Stimulated activated CD4-positive, alpha-beta T cell treated with anti-CD3 and anti-CD28 coated beads, Interleukin-15, amount 100 ng/mL, for 48 hours (primary cell): ENCODE measurements at regions not wholly inside any gene's neighbourhood (a gene's known extent, or its start where the extent isn't known, plus 50 kb on each side); places are given as distances from the start of the nearest gene placed in this dataset.
"Not testable (repeated sequence)": the region's sequence is repeated elsewhere in the genome, so short reads cannot be mapped to it uniquely, and the experiment has no call there.

Experiments
- DNase-seq, 2 donors: peaks; one replicate each; pipeline ENCODE4 v3.0.0-alpha.2; 2020; ENCODE audit warnings: low read depth in 2 of 2

DNA sequence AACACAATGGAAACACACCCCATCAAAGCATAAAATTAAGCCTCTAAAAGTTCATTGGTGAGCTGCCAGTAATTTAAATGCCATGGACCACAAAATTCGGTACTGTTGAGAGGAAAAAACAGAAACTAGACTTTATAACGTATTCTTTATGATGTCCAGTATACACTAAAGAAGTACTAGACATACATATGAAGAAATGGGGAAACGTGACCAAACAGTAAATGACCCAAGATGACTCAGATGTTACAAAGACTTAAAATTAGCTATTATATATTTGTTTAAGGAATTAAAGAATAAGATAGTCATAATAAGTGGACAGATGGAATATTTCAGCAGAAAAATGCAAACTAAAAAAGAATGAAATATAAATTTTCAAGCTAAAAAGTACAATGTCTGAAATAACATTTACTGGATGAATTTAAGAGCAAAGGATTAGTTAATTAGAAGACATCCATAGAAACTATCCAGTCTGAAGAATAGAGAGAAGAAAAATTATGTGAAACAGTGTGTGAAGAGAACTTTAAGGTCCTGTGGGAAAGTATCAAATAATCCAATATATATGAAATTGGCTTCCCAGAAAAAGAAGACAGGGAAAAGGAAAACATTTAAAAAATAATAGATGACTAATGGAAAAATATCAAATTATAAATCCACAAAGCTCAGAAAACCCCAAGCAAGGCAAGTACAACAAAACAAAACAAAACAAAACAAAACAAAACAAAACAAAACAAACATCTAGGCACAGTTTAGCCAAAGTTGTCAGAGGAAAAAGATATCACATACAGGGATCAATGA, 69.4 kb downstream of the SAMD9 start:
- no peak for DNase-seq

DNA sequence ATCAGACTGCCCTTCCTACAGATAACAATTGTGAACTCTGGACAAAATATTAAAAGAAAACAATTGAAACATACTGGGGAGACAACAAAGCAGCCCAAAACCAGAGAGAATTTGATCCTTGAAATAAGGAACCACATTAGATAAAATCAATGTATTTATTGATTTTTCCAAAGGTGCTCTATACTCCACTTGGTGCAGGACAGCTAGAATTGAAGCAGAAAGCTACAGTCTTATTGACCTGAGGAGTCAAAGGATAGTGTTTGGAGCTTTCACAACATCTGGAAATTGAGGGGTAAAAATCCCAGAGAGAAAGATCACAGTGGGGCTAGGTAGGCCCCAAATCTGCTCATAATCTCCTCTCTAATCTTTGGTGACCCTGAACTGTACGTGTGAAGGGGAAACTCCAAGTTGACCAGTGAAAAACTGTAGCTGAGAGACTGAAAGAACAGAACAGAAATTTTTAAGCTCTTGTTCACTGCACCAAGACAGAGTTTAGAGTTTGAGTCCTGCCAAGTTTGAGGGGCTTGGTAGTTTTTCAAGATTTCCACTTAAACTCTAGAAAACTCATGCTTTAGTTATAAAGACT, 70.2 kb downstream of the SAMD9 start:
- DNase-seq: no peak

DNA sequence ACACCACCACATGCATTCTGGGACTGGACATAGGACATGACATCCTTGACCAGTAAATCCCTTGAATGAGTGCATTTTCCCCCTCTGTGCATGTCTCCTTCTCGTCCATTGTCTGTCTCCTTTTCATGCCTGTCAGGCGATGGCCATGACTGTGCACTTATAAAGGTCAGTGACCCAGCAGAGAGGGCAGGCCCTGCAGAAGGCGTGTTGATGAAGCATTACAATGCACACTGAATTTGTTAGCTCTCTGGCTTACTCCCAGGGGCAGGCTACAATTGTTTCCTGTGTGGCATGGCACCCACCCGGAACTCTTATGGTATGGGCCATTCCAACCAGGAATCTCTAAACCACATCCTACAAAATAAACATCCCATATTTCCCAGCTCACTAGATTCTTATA, 71.1 kb downstream of the SAMD9 start:
- DNase-seq: no peak

DNA sequence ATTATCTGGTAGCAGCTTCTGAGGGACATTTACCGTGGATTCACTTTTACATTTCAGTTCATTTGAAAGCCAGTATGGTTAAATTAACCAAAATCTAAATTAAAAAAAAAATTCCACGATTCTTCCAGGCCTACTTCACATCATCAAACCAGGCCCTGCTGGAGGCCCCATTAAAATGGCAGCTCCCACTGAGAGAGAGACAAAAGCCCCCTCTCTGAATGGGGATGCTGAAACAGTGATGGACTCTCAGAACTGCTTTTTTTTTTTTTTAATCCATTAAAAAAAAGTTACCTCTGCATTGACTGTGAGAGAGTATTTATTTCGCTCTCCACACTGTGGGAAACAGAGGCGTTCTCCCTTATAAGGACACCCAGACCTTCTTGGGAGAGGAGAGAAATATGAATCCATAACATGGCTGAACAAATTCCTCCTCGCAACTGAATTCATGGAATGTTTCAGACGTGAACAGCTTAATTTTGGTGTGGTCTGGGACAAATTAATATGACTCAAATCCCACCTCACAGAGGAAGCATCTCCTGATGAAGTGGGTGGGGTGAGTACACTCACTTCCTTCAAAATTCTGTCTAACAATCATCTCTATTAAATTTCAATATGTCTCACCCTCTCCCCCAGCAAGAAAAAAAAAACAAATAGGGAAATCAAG, 73.5 kb downstream of the SAMD9 start:
- no peak for DNase-seq

DNA sequence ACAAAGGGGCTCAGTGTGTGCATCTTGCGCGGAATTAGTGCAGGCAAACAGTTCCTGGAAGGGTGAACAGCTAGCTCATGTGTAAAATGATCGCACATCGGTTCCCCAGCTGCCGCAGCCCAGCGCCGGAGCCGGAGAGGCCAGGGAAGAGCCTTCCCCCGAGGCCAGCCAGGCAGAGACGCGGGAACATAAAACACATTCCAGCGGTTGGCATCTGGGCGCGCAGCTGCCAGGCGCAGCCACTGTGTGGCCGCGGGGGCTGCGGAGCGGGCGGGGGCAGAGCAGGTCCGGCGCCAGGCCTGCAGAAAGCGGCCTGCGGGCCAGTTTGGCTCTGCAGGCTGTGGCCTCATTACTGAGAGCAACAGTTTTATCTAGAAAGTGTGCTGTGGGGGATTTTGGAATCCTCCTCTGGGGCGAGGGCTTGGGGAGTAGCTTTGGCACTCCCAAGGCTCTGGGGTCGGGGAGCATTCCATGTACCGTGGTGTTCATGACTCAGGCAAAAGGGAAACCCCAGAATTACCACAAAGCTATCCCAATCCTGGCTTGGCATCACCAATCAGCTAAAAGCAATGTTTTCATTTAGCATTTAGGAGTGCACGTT, 74.3 kb downstream of the SAMD9 start:
- no peak for DNase-seq

DNA sequence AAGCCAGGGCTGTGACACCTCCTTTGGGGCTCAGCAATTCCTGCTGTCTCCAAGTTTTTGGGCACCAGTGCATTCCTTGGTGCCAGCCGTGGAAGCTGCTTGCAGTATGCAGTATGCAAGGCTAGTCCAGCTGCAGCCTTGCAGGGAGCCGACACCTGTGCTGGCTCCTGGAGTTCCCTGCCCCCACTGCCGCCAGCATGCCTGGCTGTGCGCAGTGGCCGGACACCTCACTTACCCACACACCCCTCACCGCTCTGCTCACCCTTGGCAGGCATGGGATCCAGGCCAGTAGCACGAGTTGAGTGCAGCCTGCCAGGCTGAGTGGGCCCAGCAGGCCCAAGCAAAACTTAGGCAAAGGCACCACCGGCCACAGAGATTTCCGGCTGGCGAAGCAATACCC, 77.4 kb downstream of the SAMD9 start:
- DNase-seq: no peak

DNA sequence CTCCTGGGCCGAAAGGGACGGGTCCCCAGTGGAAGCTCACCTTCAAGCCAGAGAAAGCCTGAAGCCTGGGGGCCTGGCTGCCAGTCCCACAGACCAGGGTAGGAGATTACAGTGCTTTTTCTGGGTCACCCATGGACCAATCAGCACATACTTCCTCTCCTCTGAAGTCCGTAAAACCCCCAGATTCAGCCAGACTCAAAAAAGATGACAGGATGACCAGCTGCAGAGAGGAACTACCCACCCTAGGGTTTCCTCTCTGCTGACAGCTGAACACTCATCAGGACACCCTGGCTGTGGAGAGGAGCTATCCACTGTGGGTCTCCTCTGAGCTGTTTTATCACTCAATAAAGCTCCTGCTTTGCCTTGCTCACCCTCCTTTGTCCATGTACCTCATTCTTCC, 78.0 kb downstream of the SAMD9 start:
- no peak for DNase-seq

DNA sequence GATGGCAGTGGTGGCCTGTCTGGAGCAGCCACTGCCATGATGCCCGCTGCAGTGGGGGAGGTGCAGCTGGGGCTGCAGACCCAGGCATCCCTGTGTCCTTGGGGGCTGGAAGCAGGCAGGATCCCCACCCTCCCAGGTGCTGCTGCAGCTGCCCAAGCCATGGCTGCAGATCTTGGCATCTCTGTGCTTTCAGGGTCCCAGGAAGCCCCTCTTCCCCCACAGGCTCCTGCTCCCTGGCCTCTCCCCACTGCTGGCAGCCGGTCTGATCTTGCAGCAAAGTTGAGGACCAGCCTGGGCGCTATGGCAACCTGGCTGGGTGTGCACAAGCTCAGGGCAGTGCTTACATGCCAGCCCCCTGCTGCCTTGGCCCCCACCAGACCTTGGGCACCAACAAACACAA, 78.5 kb downstream of the SAMD9 start:
- no peak for DNase-seq

DNA sequence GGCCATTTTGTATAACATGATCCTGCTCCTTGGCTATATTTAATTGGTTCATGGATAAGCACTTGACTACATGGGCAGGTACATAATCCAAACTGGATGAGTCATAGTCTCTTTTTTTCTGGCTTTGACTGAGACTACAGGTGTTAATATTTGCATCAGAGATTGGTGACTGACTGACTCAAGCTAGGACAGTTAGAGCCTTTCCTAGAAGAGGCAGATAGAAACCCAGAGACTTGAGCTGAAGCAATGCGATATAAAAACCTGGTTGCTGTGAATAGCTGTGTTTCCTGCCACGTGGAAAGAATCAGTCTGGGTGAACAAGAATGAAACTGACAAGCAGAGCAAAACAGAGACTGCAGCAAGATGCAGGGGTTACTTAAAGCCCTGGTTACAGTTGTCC, 81.0 kb downstream of the SAMD9 start:
- peak; percentile 26 to 33 for DNase-seq

DNA sequence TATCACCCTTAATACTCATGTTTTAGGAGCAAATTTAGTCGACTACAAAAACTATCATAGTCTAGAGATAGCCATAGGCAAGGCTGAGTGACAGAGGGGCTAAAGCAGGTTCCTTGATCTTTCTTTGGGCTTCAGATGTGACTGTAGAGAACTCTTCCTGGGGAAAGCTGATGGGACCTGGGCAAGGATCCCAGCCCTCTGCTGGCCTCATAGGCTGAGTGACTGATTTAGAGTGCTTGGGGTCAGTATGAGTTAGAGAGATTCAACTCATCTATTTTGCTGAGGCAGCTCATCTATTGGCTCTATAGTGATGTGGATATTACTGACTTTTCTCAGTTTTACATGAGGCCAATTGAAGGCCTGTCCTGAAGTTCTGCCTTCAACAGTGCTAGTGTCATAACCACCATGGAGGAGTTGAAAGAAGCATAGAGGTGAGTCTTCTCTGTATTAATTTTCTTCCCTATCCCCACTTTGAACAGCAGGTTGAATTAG, 81.6 kb downstream of the SAMD9 start:
- no peak for DNase-seq

DNA sequence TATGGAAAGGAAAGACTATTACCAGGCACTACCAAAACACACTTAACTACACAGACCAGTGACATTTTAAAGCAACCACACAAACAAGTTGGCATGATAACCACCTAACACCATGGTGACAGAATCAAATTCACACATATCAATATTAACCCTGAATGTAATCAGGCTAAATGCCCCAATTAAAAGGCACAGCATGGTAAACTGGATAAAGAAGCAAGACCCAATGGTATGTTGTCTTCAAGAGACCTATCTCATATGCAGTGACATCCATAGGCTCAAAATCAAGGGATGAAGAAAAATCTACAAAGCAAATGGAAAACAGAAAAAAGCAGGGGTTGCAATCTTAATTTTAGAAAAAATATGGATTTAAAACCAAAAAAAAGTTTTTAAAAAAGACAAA, 86.0 kb downstream of the SAMD9 start:
- no peak for DNase-seq

DNA sequence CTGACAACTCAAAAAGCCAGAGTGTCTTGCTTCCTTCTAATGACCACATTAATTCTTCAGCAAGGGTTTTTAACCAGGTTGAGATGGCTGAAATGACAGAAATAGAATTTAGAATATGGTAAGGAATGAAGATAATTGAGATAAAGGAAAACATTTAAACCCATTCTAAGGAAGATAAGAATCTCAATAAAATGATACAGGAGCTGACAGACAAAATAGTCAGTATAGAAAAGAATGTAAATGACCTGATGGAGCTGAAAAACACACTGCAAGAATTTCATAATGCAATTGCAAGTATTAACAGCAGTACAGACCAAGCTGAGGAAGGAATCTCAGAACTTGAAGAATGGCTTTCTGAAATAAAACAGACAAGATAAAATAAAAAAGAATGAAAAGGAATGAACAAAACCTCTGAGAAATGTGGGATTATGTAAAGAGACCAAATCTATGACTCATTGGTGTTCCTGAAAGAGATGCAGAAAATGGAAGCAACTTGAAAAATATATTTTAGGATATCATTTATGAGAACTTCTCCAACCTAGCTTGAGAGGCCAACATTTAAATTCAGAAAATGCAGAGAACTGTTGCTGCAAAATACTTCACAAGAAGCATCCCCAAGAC, 87.1 kb downstream of the SAMD9 start:
- no peak for DNase-seq

DNA sequence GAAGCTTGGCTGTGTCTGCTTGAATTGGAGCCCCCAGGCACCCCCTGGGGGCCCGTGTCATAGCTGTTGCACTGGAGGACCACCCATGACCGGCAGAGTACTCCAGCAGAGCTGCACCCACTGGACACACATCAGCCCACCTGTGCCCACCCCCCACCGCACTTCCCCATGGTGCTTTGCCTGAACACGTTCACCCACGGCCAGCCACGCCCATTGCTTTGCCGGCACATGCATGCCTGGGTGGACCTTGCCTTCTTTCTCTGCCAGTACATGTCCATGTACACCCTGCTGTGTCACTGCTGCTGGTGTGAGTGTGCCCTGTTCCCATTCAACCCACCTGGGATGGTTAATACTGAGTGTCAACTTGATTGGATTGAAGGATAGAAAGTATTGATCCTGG, 88.7 kb downstream of the SAMD9 start:
- DNase-seq: no peak

DNA sequence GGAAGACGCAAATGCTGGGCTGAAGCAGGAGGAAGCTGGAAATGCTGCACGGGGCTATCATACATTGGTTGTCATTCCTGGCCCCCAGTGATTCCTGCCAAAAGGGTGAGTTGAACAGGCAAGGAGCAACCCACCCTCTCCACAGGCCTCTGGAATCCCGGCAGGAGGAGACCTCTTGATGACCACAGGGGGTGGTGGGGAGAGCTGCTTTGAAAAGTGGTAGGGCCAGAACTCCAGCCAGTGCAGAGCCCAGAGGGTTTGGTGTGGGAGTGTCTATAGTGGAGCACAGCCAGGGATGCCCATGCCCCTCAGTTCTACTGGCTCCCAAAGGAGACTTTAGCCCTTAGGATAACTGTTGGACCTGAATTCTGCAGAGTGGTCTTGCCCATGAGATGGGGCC, 89.2 kb downstream of the SAMD9 start:
- DNase-seq: no peak

DNA sequence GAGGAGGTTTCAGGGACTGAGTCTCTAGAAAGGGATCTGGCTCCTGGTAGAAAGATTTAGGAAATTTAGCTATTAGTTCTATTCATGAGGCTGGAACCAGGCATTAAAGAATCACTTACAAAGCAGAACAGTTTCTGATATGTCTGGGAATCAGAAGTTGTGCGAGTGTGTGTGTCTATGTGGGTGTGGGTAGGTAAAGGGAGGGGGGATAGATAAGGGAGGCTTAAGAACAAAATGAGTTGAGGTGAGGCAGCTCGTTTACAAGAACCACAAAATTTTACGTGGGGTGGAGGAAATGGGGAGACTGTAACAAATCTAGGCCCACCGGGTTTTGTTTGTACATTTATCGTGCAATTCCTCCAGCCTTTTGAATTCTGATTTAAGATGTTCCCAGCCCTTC, 90.7 kb downstream of the SAMD9 start:
- DNase-seq: no peak

DNA sequence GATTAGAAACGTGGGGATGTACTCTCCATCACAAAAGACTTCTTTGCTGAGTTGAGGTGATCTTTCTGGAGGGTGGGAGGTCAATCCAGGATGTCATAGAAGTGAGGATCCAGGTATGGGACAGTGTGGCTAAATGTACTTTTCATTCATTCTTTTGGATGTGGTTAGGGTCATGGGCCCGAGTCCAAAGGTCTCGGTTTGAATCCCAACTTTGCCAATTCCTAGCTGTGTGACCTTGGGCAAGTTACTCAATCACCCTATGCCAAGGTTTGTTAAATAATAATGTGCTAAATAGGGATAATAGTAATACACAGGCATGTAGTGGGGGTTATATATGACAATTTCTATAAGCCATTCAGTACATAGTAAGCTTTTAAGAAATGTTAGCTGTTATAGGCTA, 91.4 kb downstream of the SAMD9 start:
- no peak for DNase-seq

DNA sequence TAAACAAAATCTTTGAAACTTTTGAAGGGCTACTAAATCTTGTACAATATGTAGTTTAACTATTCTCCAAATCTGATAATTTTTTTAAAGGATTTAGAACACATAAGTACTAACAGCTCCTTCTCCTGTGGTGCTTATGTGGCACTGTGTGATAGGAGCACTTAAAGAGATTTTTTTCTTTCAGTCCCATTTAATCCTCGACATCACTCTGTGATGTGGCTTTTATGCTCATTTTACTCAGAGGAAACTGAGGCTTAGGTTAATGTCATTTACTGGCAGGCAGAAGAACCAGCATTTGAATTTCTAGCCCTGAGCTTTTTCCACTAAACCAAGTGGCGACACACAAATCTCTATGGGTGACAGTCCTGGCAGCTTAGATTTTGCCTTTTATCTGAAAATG, 92.4 kb downstream of the SAMD9 start:
- no peak for DNase-seq

DNA sequence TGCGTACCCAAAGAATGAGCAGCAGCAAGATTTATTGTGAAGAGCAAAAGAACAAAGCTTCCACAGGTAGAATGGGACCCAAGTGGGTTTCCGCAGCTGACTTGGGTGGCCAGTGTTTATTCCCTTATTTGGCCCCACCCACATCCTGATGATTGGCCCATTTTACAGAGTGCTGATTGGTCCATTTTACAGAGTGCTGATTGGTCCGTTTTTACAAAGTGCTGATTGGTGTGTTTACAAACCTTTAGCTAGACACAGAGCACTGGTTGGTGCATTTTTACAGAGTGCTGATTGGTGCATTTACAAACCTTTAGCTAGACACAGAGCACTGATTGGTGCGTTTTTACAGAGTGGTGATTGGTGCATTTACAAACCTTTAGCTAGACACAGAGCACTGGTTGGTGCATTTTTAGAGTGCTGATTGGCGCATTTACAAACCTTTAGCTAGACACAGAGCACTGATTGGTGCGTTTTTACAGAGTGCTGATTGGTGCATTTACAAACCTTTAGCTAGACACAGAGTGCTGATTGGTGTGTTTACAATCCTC, 94.8 kb downstream of the SAMD9 start:
- not testable (repeated sequence) for DNase-seq

DNA sequence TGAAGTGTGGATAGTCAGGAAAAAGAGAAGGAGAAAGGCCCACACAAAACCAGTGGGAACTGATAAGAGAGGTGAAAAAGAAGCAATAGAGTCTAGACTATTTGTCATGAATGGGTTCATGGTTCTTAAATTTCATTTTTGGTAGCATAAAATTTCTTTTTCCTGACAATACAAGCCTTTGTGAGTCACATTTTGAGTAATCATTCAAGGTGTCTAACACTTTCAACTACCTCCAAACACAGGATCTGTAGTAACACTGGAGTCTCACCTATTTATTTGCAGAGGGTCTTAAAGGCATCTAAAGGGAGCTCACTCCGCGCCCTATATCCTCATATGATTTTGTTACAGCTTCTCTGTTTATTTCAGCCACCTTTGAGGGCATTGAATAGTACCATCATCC, 96.0 kb downstream of the SAMD9 start:
- DNase-seq: no peak

DNA sequence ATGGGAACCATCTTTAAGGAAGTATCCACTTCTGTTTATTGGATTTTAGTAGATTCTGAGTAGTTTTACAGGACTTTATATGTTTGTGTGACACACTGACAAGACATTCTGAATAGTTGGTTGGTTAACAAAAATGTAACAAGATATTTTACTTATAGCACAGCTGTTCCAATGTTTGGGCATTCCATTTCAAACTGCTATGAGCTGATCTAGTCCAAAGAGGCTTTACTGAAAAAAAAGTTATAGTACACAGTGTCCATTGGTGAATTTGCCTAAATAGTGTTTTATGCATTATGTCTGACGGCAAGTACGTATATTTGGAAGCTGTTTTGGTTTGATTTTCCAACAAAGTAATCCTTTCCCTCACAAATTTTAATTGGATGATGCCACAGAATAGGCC, 99.1 kb downstream of the SAMD9 start:
- DNase-seq: no peak

DNA sequence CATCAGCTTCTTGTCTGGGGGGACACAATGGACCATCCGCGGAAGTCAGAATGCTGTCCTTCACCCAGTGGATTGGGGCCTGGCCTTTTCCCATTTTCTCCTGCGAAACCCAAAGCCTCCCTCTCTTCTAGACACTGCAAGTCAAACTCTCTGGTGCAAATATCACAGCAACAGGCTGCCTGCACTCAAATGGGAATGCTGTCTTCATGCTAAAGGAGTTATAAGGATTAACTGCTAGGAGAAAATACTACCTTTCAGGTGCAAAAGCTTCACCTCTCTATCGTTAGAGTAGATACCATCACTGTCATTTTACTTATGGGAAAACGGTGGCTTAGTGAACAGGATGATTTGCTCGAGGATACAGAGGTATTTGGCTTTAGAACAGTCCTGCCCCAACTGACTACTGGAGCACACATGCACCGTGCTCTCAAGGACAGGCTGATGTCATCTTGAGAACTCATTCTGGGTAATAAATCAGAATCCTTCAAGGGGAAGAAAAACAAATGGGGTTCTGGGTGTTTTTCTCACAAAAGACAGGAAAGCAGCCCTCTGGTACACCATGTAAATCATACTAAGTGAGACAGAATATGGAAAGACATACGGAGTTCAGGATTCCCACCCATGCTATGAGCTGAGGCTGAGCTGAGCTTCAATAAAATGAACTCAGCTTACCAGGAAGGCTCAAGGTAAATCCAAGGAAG, 100.9 kb downstream of the SAMD9 start:
- DNase-seq: no peak
